OCI-LY7 (cell line): ENCODE measurements at regions not wholly inside any gene's neighbourhood (a gene's known extent, or its start where the extent isn't known, plus 50 kb on each side); places are given as distances from the start of the nearest gene placed in this dataset.

Experiments used
- BruUV-seq: library from RNA; stranded (reverse); fragments of 400-500 nt; replicated peaks from 2 replicates; lab custom pipeline; 2021; lab: Mats Ljungman, UMichigan
- CTCF ChIA-PET: fragments of 300-600 bp; sonication (Branson Sonifier 250); formaldehyde crosslinking; loops from one replicate; lab custom pipeline; 2022; ENCODE audit warnings: antibody characterized with exemption; ENCODE audit not compliant: unreplicated experiment; lab: Charles Lee
- POLR2A ChIA-PET: fragments of 300-600 bp; sonication (Branson Sonifier 250); formaldehyde crosslinking; loops from one replicate; lab custom pipeline; 2022; ENCODE audit warnings: antibody characterized with exemption; lab: Charles Lee
- DNase-seq: peaks from one replicate; pipeline ENCODE4 v3.0.0-alpha.2; 2015; ENCODE audit warnings: low spot score
- H2AFZ ChIP-seq: fragments of 200-600 bp; sonication (generic), shearing (Covaris generic); 2 replicates; pipeline ENCODE4 v1.6.1; 2014; ENCODE audit warnings: mild to moderate bottlenecking, antibody characterized with exemption, low read length, moderate library complexity
- H3K27ac ChIP-seq: fragments of 200-600 bp; sonication (generic); 2 replicates; pipeline ENCODE4 v1.5.1; 2014; ENCODE audit warnings: mixed run types, low read depth, mild to moderate bottlenecking, moderate library complexity, low read length, inconsistent platforms; ENCODE audit not compliant: poor library complexity, severe bottlenecking
- H3K36me3 ChIP-seq: fragments of 200-600 bp; sonication (generic); 2 replicates; pipeline ENCODE4 v1.6.1; 2014; ENCODE audit warnings: mild to moderate bottlenecking, antibody characterized with exemption, low read length, moderate library complexity, mixed read lengths; ENCODE audit not compliant: insufficient read depth
- H3K4me1 ChIP-seq: fragments of 200-600 bp; sonication (generic); 2 replicates; pipeline ENCODE4 v1.5.1; 2014; ENCODE audit warnings: mild to moderate bottlenecking, low read length; ENCODE audit not compliant: insufficient read depth, poor library complexity, severe bottlenecking
- H3K4me2 ChIP-seq: fragments of 200-600 bp; sonication (generic); 2 replicates; pipeline ENCODE4 v1.6.1; 2014; ENCODE audit warnings: mild to moderate bottlenecking, low read length
- H3K4me3 ChIP-seq: fragments of 200-600 bp; sonication (generic); 2 replicates; pipeline ENCODE4 v1.5.1; 2014; ENCODE audit warnings: mild to moderate bottlenecking, low read depth, low read length; ENCODE audit not compliant: poor library complexity, severe bottlenecking
- H3K79me2 ChIP-seq: fragments of 200-600 bp; sonication (generic); 2 replicates; pipeline ENCODE4 v1.6.1; 2016; ENCODE audit warnings: low read depth, mild to moderate bottlenecking, low read length, moderate library complexity, mixed read lengths; ENCODE audit not compliant: insufficient read depth
- H3K9me2 ChIP-seq: fragments of 200-600 bp; sonication (generic); 2 replicates; pipeline ENCODE4 v1.6.1; 2016; ENCODE audit warnings: mild to moderate bottlenecking, low read length, mixed read lengths; ENCODE audit not compliant: insufficient read depth
- H3K9me3 ChIP-seq: fragments of 200-600 bp; sonication (generic); 2 replicates; pipeline ENCODE4 v1.6.1; 2014; ENCODE audit warnings: mild to moderate bottlenecking, mixed run types, low read length, mixed read lengths
- H4K20me1 ChIP-seq: fragments of 200-600 bp; sonication (generic); 2 replicates; pipeline ENCODE4 v1.6.1; 2014; ENCODE audit warnings: mild to moderate bottlenecking, antibody characterized with exemption, low read length, moderate library complexity, mixed read lengths; ENCODE audit not compliant: insufficient read depth
- CTCF ChIP-seq: fragments of 200-600 bp; sonication (generic); conservative IDR thresholded peaks from 2 replicates; pipeline ENCODE4 v1.5.1; 2014; ENCODE audit warnings: mild to moderate bottlenecking, antibody characterized with exemption, low read length, moderate library complexity, mixed read lengths
- EZH2phosphoT487 ChIP-seq: fragments of 200-600 bp; sonication (generic); IDR thresholded peaks from 2 replicates; pipeline ENCODE4 v1.6.1; 2018; ENCODE audit warnings: low read depth, borderline replicate concordance, mild to moderate bottlenecking, mixed run types, antibody characterized with exemption, low read length, moderate library complexity, mixed read lengths
- intact Hi-C: fragments of 100-400 bp; cut with micrococcal nuclease; formaldehyde crosslinking; loops from one replicate; pipeline ENCODE4 v1.10.0; 2022; ENCODE audit not compliant: unreplicated experiment

- Histone ChIP-seq H3K4me1 (no peaks in the 10 kb centered on the region), H2AFZ (no peak overlapping the region), H3K79me2 (no peaks in the 10 kb centered on the region), H4K20me1 (no peaks in the 10 kb centered on the region), H3K36me3 (no peaks in the 10 kb centered on the region), H3K4me3 (no peak overlapping the region), H3K9me3 (no peaks in the 10 kb centered on the region), H3K4me2 (no peak overlapping the region), H3K27ac (no peak overlapping the region), H3K9me2 (no peaks in the 10 kb centered on the region)
- ChIA-PET POLR2A (no interaction called here), CTCF (no interaction called here)
- no peak for TF ChIP-seq CTCF
- TF ChIP-seq EZH2phosphoT487, result no peak
- intact Hi-C loops, result no loop called here
- no TSS peak for BruUV-seq
- DNase-seq, result no peak
These were observed 377.8 kb upstream of the HS6ST1 start for GRCh38 chr2:128696421-128696820.

GRCh38 chr2:128701418-128701817 is 382.8 kb upstream of the HS6ST1 start:
- BruUV-seq, result no TSS peak
- Histone ChIP-seq H3K4me3 (no peak overlapping the region), H3K9me2 (no peaks in the 10 kb centered on the region), H2AFZ (no peak overlapping the region), H3K27ac (no peak overlapping the region), H3K9me3 (no peaks in the 10 kb centered on the region), H4K20me1 (no peaks in the 10 kb centered on the region), H3K79me2 (no peaks in the 10 kb centered on the region), H3K4me1 (no peaks in the 10 kb centered on the region), H3K36me3 (no peaks in the 10 kb centered on the region), H3K4me2 (no peak overlapping the region)
- ChIA-PET POLR2A (interaction anchor here (0.6 kb wide), 1 partner anchor 332 kb away, joined by 5 read pairs; no protein-coding TSS in a partner anchor), CTCF (interaction anchor here (0.5 kb wide), 1 partner anchor 16 kb away, joined by 3 read pairs; no protein-coding TSS in a partner anchor)
- no peak for DNase-seq
- TF ChIP-seq CTCF (no peak), EZH2phosphoT487 (no peak)
- intact Hi-C loops, result no loop called here

GRCh38 chr2:128702616-128703015 is 383.9 kb upstream of the HS6ST1 start:
- no peaks in the 10 kb centered on the region for H3K4me1 ChIP-seq
- H3K36me3 ChIP-seq, result no peaks in the 10 kb centered on the region
- no peaks in the 10 kb centered on the region for H3K9me3 ChIP-seq
- intact Hi-C loops, result no loop called here
- no peak overlapping the region for H3K4me3 ChIP-seq
- H3K9me2 ChIP-seq, result no peaks in the 10 kb centered on the region
- no peak for DNase-seq
- TF ChIP-seq CTCF (no peak), EZH2phosphoT487 (no peak)
- H3K27ac ChIP-seq, result no peak overlapping the region
- no peak overlapping the region for H3K4me2 ChIP-seq
- ChIA-PET CTCF (no interaction called here), POLR2A (no interaction called here)
- H4K20me1 ChIP-seq, result no peaks in the 10 kb centered on the region
- H3K79me2 ChIP-seq, result no peaks in the 10 kb centered on the region
- BruUV-seq, result no TSS peak
- H2AFZ ChIP-seq, result no peak overlapping the region
